OCI-LY1 (cell line): ENCODE measurements at regions not wholly inside any gene's neighbourhood (a gene's known extent, or its start where the extent isn't known, plus 50 kb on each side); places are given as distances from the start of the nearest gene placed in this dataset.

Experiments
- H2AFZ ChIP-seq: fragments of 200-600 bp; sonication (generic), shearing (Covaris generic); 2 replicates; pipeline ENCODE4 v1.6.0; 2014; ENCODE audit warnings: antibody characterized with exemption, mild to moderate bottlenecking, low read length
- H3F3A ChIP-seq: fragments of 200-600 bp; sonication (generic), shearing (Covaris generic); 2 replicates; pipeline ENCODE4 v1.6.0; 2014; ENCODE audit warnings: mild to moderate bottlenecking, antibody characterized with exemption, low read length, moderate library complexity; ENCODE audit not compliant: insufficient read depth
- H3K27ac ChIP-seq: fragments of 200-600 bp; sonication (generic); 2 replicates; pipeline ENCODE4 v1.5.1; 2014; ENCODE audit warnings: low read length, mixed run types, mild to moderate bottlenecking, low read depth; ENCODE audit not compliant: poor library complexity, severe bottlenecking
- H3K27me3 ChIP-seq: fragments of 200-600 bp; sonication (generic); 2 replicates; pipeline ENCODE4 v1.6.0; 2014; ENCODE audit warnings: antibody characterized with exemption, mild to moderate bottlenecking, low read length, moderate library complexity; ENCODE audit not compliant: insufficient read depth
- H3K36me3 ChIP-seq: fragments of 200-600 bp; sonication (generic); 2 replicates; pipeline ENCODE4 v1.6.1; 2014; ENCODE audit warnings: mild to moderate bottlenecking, antibody characterized with exemption, low read length, moderate library complexity, mixed read lengths; ENCODE audit not compliant: insufficient read depth
- H3K4me1 ChIP-seq: fragments of 200-600 bp; sonication (generic); 2 replicates; pipeline ENCODE4 v1.5.1; 2014; ENCODE audit warnings: mild to moderate bottlenecking, low read length, moderate library complexity; ENCODE audit not compliant: insufficient read depth, severe bottlenecking
- H3K4me2 ChIP-seq: fragments of 200-600 bp; sonication (generic), shearing (Covaris generic); 2 replicates; pipeline ENCODE4 v1.6.1; 2014; ENCODE audit warnings: low read length
- H3K4me3 ChIP-seq: fragments of 200-600 bp; sonication (generic); 2 replicates; pipeline ENCODE4 v1.5.1; 2014; ENCODE audit warnings: low read length, low read depth, mild to moderate bottlenecking, mixed read lengths; ENCODE audit not compliant: poor library complexity, severe bottlenecking
- H3K79me2 ChIP-seq: fragments of 200-600 bp; shearing (Covaris generic); 2 replicates; pipeline ENCODE4 v1.6.1; 2016; ENCODE audit warnings: mixed run types, low read length, mixed read lengths; ENCODE audit not compliant: insufficient read depth
- H3K9ac ChIP-seq: fragments of 200-600 bp; sonication (generic), shearing (Covaris generic); 2 replicates; pipeline ENCODE4 v1.6.1; 2014; ENCODE audit warnings: mild to moderate bottlenecking, low read length, mixed read lengths
- H3K9me2 ChIP-seq: fragments of 200-600 bp; sonication (generic), shearing (Covaris generic); 2 replicates; pipeline ENCODE4 v1.6.1; 2014; ENCODE audit warnings: low read depth, mild to moderate bottlenecking, low read length, mixed read lengths
- H3K9me3 ChIP-seq: fragments of 200-600 bp; shearing (Covaris generic); 2 replicates; pipeline ENCODE4 v1.6.1; 2014; ENCODE audit warnings: low read length, mixed read lengths
- H4K20me1 ChIP-seq: fragments of 200-600 bp; sonication (generic), shearing (Covaris generic); 2 replicates; pipeline ENCODE4 v1.6.0; 2016; ENCODE audit warnings: mild to moderate bottlenecking, low read length; ENCODE audit not compliant: insufficient read depth
- CTCF ChIP-seq: fragments of 200-600 bp; sonication (generic), shearing (Covaris generic); IDR thresholded peaks from 2 replicates; pipeline ENCODE4 v1.5.1; 2017; ENCODE audit warnings: mild to moderate bottlenecking, antibody characterized with exemption, low read length, moderate library complexity, mixed read lengths
- EZH2 ChIP-seq: fragments of 200-600 bp; sonication (generic), shearing (Covaris generic); IDR thresholded peaks from 2 replicates; pipeline ENCODE4 v1.8.0; 2017; ENCODE audit warnings: borderline replicate concordance, mixed run types, mild to moderate bottlenecking, antibody characterized with exemption, low read length, moderate library complexity, mixed read lengths

DNA sequence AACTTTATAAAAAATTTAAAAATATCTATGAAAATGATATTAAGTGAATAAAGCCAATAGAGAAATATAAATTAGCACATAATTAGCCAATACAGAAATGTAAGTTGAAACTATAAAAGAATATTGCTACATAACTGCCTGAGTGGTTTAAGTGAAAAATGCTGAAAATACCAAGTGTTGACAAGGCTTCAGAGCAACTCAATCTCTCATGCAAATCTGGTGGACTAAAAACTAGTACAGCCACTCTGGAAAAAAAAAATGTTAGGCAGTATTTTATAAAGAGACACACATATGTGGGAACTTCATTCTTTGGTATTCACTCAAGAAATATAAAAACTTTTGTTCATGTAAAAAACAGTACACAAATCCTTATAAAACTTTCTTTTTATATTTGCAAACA is 833.7 kb upstream of the ROBO1 start:
- Histone ChIP-seq H3K4me1 (no peaks in the 10 kb centered on the region), H3K4me2 (no peak overlapping the region), H3K9me3 (no peaks in the 10 kb centered on the region), H3K27me3 (no peaks in the 10 kb centered on the region), H3K27ac (no peak overlapping the region), H3K79me2 (no peaks in the 10 kb centered on the region), H3K9ac (no peak overlapping the region), H3K9me2 (no peaks in the 10 kb centered on the region), H2AFZ (no peak overlapping the region), H4K20me1 (no peaks in the 10 kb centered on the region), H3F3A (no peaks in the 10 kb centered on the region), H3K4me3 (no peak overlapping the region), H3K36me3 (no peaks in the 10 kb centered on the region)
- TF ChIP-seq CTCF (no peak), EZH2 (no peak)

GRCh38 chr3:80592792-80593191 is 825.0 kb upstream of the ROBO1 start:
- Histone ChIP-seq H3K4me1 (no peaks in the 10 kb centered on the region), H3K9ac (no peak overlapping the region), H3K9me3 (no peaks in the 10 kb centered on the region), H3K27me3 (no peaks in the 10 kb centered on the region), H3K4me3 (no peak overlapping the region), H3K79me2 (no peaks in the 10 kb centered on the region), H3K27ac (no peak overlapping the region), H3K36me3 (no peaks in the 10 kb centered on the region), H2AFZ (no peak overlapping the region), H3K4me2 (no peak overlapping the region), H3K9me2 (no peaks in the 10 kb centered on the region), H3F3A (no peaks in the 10 kb centered on the region), H4K20me1 (no peaks in the 10 kb centered on the region)
- no peak for TF ChIP-seq EZH2
- TF ChIP-seq CTCF: no peak

DNA sequence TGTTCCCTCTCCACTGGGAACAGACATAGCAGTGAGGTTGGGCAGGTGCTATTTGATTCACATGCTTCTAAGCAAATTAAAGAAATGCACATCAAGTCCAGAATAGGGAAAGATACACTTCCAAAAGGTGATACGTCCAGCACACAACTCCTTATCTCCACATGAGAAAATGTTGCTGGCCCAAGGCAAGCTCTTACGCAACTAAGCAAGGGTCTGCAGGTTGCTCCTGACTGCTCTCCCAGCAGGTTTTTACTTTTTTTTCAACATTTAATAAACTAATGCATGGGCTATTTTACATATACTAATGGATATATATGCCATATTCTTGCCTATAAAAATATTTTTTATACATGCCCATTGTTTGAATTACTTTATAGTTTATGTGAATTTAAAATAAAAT is 818.5 kb upstream of the ROBO1 start:
- Histone ChIP-seq H2AFZ (no peak overlapping the region), H3K4me3 (no peak overlapping the region), H4K20me1 (no peaks in the 10 kb centered on the region), H3K9ac (no peak overlapping the region), H3K36me3 (no peaks in the 10 kb centered on the region), H3K9me2 (no peaks in the 10 kb centered on the region), H3K27ac (no peak overlapping the region), H3K79me2 (no peaks in the 10 kb centered on the region), H3K27me3 (no peaks in the 10 kb centered on the region), H3F3A (no peaks in the 10 kb centered on the region), H3K4me1 (no peaks in the 10 kb centered on the region), H3K9me3 (no peaks in the 10 kb centered on the region), H3K4me2 (no peak overlapping the region)
- TF ChIP-seq EZH2 (no peak), CTCF (no peak)
